ENCODE measurements at regions not wholly inside any gene's neighbourhood (a gene's known extent, or its start where the extent isn't known, plus 50 kb on each side); places are given as distances from the start of the nearest gene placed in this dataset.

GRCh38 chr2:54065411-54065810 is 50.0 kb upstream of the ACYP2 start:
- no peak for TF ChIP-seq TAF1 (IDR thresholded peaks at IDR 0.05; ENCODE audit: low read depth)
- no peak for TF ChIP-seq USF1 (IDR thresholded peaks at IDR 0.05)
- no peak for TF ChIP-seq REST (IDR thresholded peaks at IDR 0.05; ENCODE audit: low read depth)
- no peak for TF ChIP-seq EP300 (IDR thresholded peaks at IDR 0.05; ENCODE audit: borderline replicate concordance)
- TF ChIP-seq MAX (IDR thresholded peaks at IDR 0.05) = no peak
- no peak for TF ChIP-seq CREB1 (IDR thresholded peaks at IDR 0.05; ENCODE audit: low read depth)
- no peak for TF ChIP-seq NFIC (IDR thresholded peaks at IDR 0.05)
- TF ChIP-seq YY1 (IDR thresholded peaks at IDR 0.05; ENCODE audit: low read depth) = no peak
- TF ChIP-seq RAD21 (IDR thresholded peaks at IDR 0.05; ENCODE audit: low read depth) = no peak
- no peak for TF ChIP-seq ZBTB7A (IDR thresholded peaks at IDR 0.05; ENCODE audit: low read depth)
- no peak for TF ChIP-seq CEBPB (IDR thresholded peaks at IDR 0.05)
- no peak for TF ChIP-seq EGR1 (IDR thresholded peaks at IDR 0.05)
- TF ChIP-seq TCF12 (IDR thresholded peaks at IDR 0.05; ENCODE audit: low read depth) = no peak
- TF ChIP-seq FOXM1 (IDR thresholded peaks at IDR 0.05; ENCODE audit: borderline replicate concordance, low read depth) = no peak

GRCh38 chr2:54063967-54064535 is 51.4 kb upstream of the ACYP2 start:
- TF ChIP-seq TEAD4 (IDR thresholded peaks at IDR 0.05) (no peak), EGR1 (IDR thresholded peaks at IDR 0.05) (no peak), RAD21 (IDR thresholded peaks at IDR 0.05; ENCODE audit: low read depth) (no peak), USF1 (IDR thresholded peaks at IDR 0.05) (no peak), ZBTB7A (IDR thresholded peaks at IDR 0.05; ENCODE audit: low read depth) (no peak), CREB1 (IDR thresholded peaks at IDR 0.05; ENCODE audit: low read depth) (no peak), REST (IDR thresholded peaks at IDR 0.05; ENCODE audit: low read depth) (no peak), NFIC (IDR thresholded peaks at IDR 0.05) (no peak), FOXM1 (IDR thresholded peaks at IDR 0.05; ENCODE audit: borderline replicate concordance, low read depth) (no peak), CEBPB (IDR thresholded peaks at IDR 0.05) (no peak), YY1 (IDR thresholded peaks at IDR 0.05; ENCODE audit: low read depth) (no peak), MAX (IDR thresholded peaks at IDR 0.05) (no peak), EP300 (IDR thresholded peaks at IDR 0.05; ENCODE audit: borderline replicate concordance) (no peak), TCF12 (IDR thresholded peaks at IDR 0.05; ENCODE audit: low read depth) (no peak), TAF1 (IDR thresholded peaks at IDR 0.05; ENCODE audit: low read depth) (no peak)

GRCh38 chr2:54062401-54062800 is 53.0 kb upstream of the ACYP2 start:
- TF ChIP-seq CREB1 (IDR thresholded peaks at IDR 0.05; ENCODE audit: low read depth) (no peak), ZBTB7A (IDR thresholded peaks at IDR 0.05; ENCODE audit: low read depth) (no peak), EP300 (IDR thresholded peaks at IDR 0.05; ENCODE audit: borderline replicate concordance) (no peak), REST (IDR thresholded peaks at IDR 0.05; ENCODE audit: low read depth) (no peak), RAD21 (IDR thresholded peaks at IDR 0.05; ENCODE audit: low read depth) (no peak), TAF1 (IDR thresholded peaks at IDR 0.05; ENCODE audit: low read depth) (no peak), EGR1 (IDR thresholded peaks at IDR 0.05) (no peak), TCF12 (IDR thresholded peaks at IDR 0.05; ENCODE audit: low read depth) (no peak), TEAD4 (IDR thresholded peaks at IDR 0.05) (no peak), CEBPB (IDR thresholded peaks at IDR 0.05) (no peak), USF1 (IDR thresholded peaks at IDR 0.05) (no peak), NFIC (IDR thresholded peaks at IDR 0.05) (no peak), MAX (IDR thresholded peaks at IDR 0.05) (no peak), YY1 (IDR thresholded peaks at IDR 0.05; ENCODE audit: low read depth) (no peak), FOXM1 (IDR thresholded peaks at IDR 0.05; ENCODE audit: borderline replicate concordance, low read depth) (no peak)
